HCT116 (cell line): ENCODE measurements at regions not wholly inside any gene's neighbourhood (a gene's known extent, or its start where the extent isn't known, plus 50 kb on each side); places are given as distances from the start of the nearest gene placed in this dataset.

Experiments
- ATAC-seq: fragments of 200-7000 bp; cut with Tn5 transposase; 2 replicates; pipeline ENCODE4 v1.9.1; 2020; ENCODE audit warnings: mild to moderate bottlenecking, moderate library complexity
- BruUV-seq: library from RNA; stranded (reverse); fragments of 400-500 nt; replicated peaks from 2 replicates; lab custom pipeline; 2021; lab: Mats Ljungman, UMichigan
- CTCF ChIA-PET: fragments of 300-600 bp; sonication (Branson Sonifier 250); formaldehyde crosslinking; loops from one replicate; lab custom pipeline; 2021; ENCODE audit warnings: antibody characterized with exemption; lab: Charles Lee
- POLR2A ChIA-PET: fragments of 300-600, 350-600 bp; sonication (Branson Sonifier 250); formaldehyde crosslinking; loops from one replicate; lab custom pipeline; 2021; ENCODE audit warnings: antibody characterized with exemption; lab: Charles Lee
- RAD21 ChIA-PET, 2 experiments: fragments of 300-600 bp; sonication (Branson Sonifier 250); formaldehyde crosslinking; loops; one replicate each; lab custom pipeline; 2023; ENCODE audit warnings: low total read pairs in 2 of 2; ENCODE audit not compliant: uncharacterized antibody in 2 of 2, unreplicated experiment in 2 of 2, low non-redundant PET in 1 of 2; lab: Charles Lee
- DNase-seq: peaks from one replicate; pipeline ENCODE4 v3.0.0-alpha.2; 2010; ENCODE audit warnings: low read depth, low spot score
- H2AFZ ChIP-seq: fragments of 200-600 bp; shearing (Covaris generic), sonication (generic); 2 replicates; pipeline ENCODE4 v1.6.1; 2017; ENCODE audit warnings: low read depth, mixed run types, mixed read lengths, antibody characterized with exemption, low read length; ENCODE audit not compliant: poor library complexity, severe bottlenecking
- H3K27ac ChIP-seq: 2 replicates; pipeline ENCODE4 v1.5.1; 2012; ENCODE audit warnings: low read depth, low read length
- H3K27me3 ChIP-seq: fragments of 200-600 bp; sonication (generic); 2 replicates; pipeline ENCODE4 v1.6.1; 2016; ENCODE audit warnings: mixed run types, low read length, mixed read lengths; ENCODE audit not compliant: insufficient read depth
- H3K36me3 ChIP-seq, 2 experiments: fragments of 200-500 bp in 1 of 2; fragments of 200-600 bp in 1 of 2; sonication (Bioruptor generic) in 1 of 2; sonication (generic) in 1 of 2; 2 replicates each; pipeline versions ENCODE4 v1.5.1 to v1.6.1; 2014 to 2016; ENCODE audit warnings: low read length in 2 of 2, inconsistent platforms in 1 of 2, mixed read lengths in 1 of 2, mixed run types in 1 of 2; ENCODE audit not compliant: insufficient read depth in 2 of 2, control insufficient read depth in 1 of 2
- H3K4me1 ChIP-seq, 2 experiments: fragments of 200-600 bp in 1 of 2; sonication (generic) in 1 of 2; 2 replicates each; pipeline versions ENCODE4 v1.5.1 to v1.6.1; 2012 to 2017; ENCODE audit warnings: low read length in 2 of 2, inconsistent platforms in 1 of 2, mild to moderate bottlenecking in 1 of 2, mixed read lengths in 1 of 2, mixed run types in 1 of 2, moderate library complexity in 1 of 2; ENCODE audit not compliant: insufficient read depth in 2 of 2, control insufficient read depth in 1 of 2
- H3K4me2 ChIP-seq: fragments of 200-600 bp; sonication (generic); 2 replicates; pipeline ENCODE4 v1.6.1; 2017; ENCODE audit warnings: mixed run types, low read length, mixed read lengths
- H3K4me3 ChIP-seq, 2 experiments: fragments of 200-600 bp in 1 of 2; sonication (generic) in 1 of 2; replicated peaks in 1 of 2; 2 replicates each; pipeline ENCODE4 v1.5.1; 2011 to 2016; ENCODE audit warnings: low read length in 2 of 2, control low read depth in 1 of 2, low read depth in 1 of 2, mild to moderate bottlenecking in 1 of 2, mixed read lengths in 1 of 2, mixed run types in 1 of 2
- H3K79me2 ChIP-seq: fragments of 200-600 bp; sonication (generic); 2 replicates; pipeline ENCODE4 v1.6.1; 2017; ENCODE audit warnings: mild to moderate bottlenecking, mixed run types, low read length, moderate library complexity, mixed read lengths; ENCODE audit not compliant: insufficient read depth
- H3K9ac ChIP-seq: fragments of 200-600 bp; sonication (generic); 2 replicates; pipeline ENCODE4 v1.6.1; 2016; ENCODE audit warnings: low read length, mixed read lengths
- H3K9me2 ChIP-seq: fragments of 200-600 bp; sonication (generic), shearing (Covaris generic); 2 replicates; pipeline ENCODE4 v1.6.1; 2017; ENCODE audit warnings: mixed run types, mild to moderate bottlenecking, moderate library complexity; ENCODE audit not compliant: insufficient read depth
- H3K9me3 ChIP-seq, 2 experiments: fragments of 200-500 bp in 1 of 2; fragments of 200-600 bp in 1 of 2; sonication (Bioruptor generic) in 1 of 2; sonication (generic) in 1 of 2; 2 replicates each; pipeline ENCODE4 v1.6.1; 2014 to 2017; ENCODE audit warnings: low read length in 2 of 2, mixed read lengths in 2 of 2, inconsistent platforms in 1 of 2, low read depth in 1 of 2, mild to moderate bottlenecking in 1 of 2, mixed run types in 1 of 2, moderate library complexity in 1 of 2; ENCODE audit not compliant: control insufficient read depth in 1 of 2, insufficient read depth in 1 of 2
- H4K20me1 ChIP-seq: fragments of 200-600 bp; sonication (generic), shearing (Covaris generic); 2 replicates; pipeline ENCODE4 v1.6.1; 2017; ENCODE audit warnings: mixed run types, mild to moderate bottlenecking, moderate library complexity; ENCODE audit not compliant: insufficient read depth
- ATF3 ChIP-seq: IDR thresholded peaks from 2 replicates; pipeline ENCODE4 v1.6.1; 2012
- CBX3 ChIP-seq: IDR thresholded peaks from 2 replicates; pipeline ENCODE4 v1.6.1; 2012; ENCODE audit warnings: low read depth
- CEBPB ChIP-seq: IDR thresholded peaks from 2 replicates; pipeline ENCODE4 v1.6.1; 2012; ENCODE audit warnings: low read depth
- CTCF ChIP-seq, 3 experiments: fragments of 200-600 bp in 1 of 3; sonication (generic) in 1 of 3; IDR thresholded peaks in 2 of 3; conservative IDR thresholded peaks in 1 of 3; 2 replicates each; pipeline ENCODE4 v1.5.1; 2012 to 2017; ENCODE audit warnings: low read depth in 2 of 3, low read length in 2 of 3, antibody characterized with exemption in 1 of 3, borderline replicate concordance in 1 of 3, control low read depth in 1 of 3, mild to moderate bottlenecking in 1 of 3, mixed read lengths in 1 of 3, mixed run types in 1 of 3, moderate library complexity in 1 of 3; ENCODE audit not compliant: insufficient read depth in 1 of 3
- EGR1 ChIP-seq: IDR thresholded peaks from 2 replicates; pipeline ENCODE4 v1.6.1; 2012; ENCODE audit warnings: low read depth
- ELF1 ChIP-seq: IDR thresholded peaks from 2 replicates; pipeline ENCODE4 v1.6.1; 2012; ENCODE audit warnings: low read depth, borderline replicate concordance
- EZH2phosphoT487 ChIP-seq: fragments of 200-600 bp; IDR thresholded peaks from 2 replicates; pipeline ENCODE4 v1.6.1; 2018; ENCODE audit warnings: antibody characterized with exemption, borderline replicate concordance
- FOSL1 ChIP-seq: IDR thresholded peaks from 2 replicates; pipeline ENCODE4 v1.6.1; 2012; ENCODE audit warnings: low read depth
- JUND ChIP-seq: IDR thresholded peaks from 2 replicates; pipeline ENCODE4 v1.6.1; 2012
- POLR2AphosphoS5 ChIP-seq: IDR thresholded peaks from 2 replicates; pipeline ENCODE4 v1.6.1; 2011; ENCODE audit warnings: mild to moderate bottlenecking, low read depth, low read length, moderate library complexity
- REST ChIP-seq: IDR thresholded peaks from 2 replicates; pipeline ENCODE4 v1.6.1; 2012; ENCODE audit warnings: low read depth
- SIN3A ChIP-seq: IDR thresholded peaks from 2 replicates; pipeline ENCODE4 v1.6.1; 2012; ENCODE audit warnings: low read depth
- SRF ChIP-seq: IDR thresholded peaks from 2 replicates; pipeline ENCODE4 v1.6.1; 2012; ENCODE audit warnings: low read depth
- YY1 ChIP-seq: IDR thresholded peaks from 2 replicates; pipeline ENCODE4 v1.6.1; 2011; ENCODE audit warnings: low read length, low read depth, moderate library complexity, mild to moderate bottlenecking; ENCODE audit not compliant: insufficient replicate concordance; ENCODE audit errors: extremely low read depth
- ZBTB33 ChIP-seq: IDR thresholded peaks from 2 replicates; pipeline ENCODE4 v1.6.1; 2011; ENCODE audit warnings: mild to moderate bottlenecking, low read length, moderate library complexity; ENCODE audit not compliant: insufficient replicate concordance; ENCODE audit errors: extremely low read depth
- ZFX ChIP-seq: fragments of 450-650 bp; IDR thresholded peaks from 2 replicates; pipeline ENCODE4 v1.6.1; 2017
- ZNF274 ChIP-seq: fragments of 200-500 bp; sonication (Bioruptor generic); IDR thresholded peaks from 2 replicates; pipeline ENCODE4 v1.6.1; 2014; ENCODE audit warnings: mild to moderate bottlenecking, low read depth, low read length, inconsistent platforms
- intact Hi-C: fragments of 100-400 bp; cut with micrococcal nuclease; formaldehyde crosslinking; loops from 2 replicates; pipeline ENCODE4 v1.10.0; 2022

- H3K4me3 ChIP-seq: no peak overlapping the region
- no peak overlapping the region for H3K27ac ChIP-seq
- ChIA-PET CTCF (no interaction called here), RAD21 (no interaction called here)
- no peaks in the 10 kb centered on the region for H3K79me2 ChIP-seq
- H3K4me1 ChIP-seq: no peaks in the 10 kb centered on the region
- TF ChIP-seq CBX3: no peak
- TF ChIP-seq ZNF274: no peak
- no peak for TF ChIP-seq ZBTB33
- no peak for TF ChIP-seq ELF1
- TF ChIP-seq ATF3: no peak
- no peak for TF ChIP-seq SIN3A
- TF ChIP-seq EGR1: no peak
- TF ChIP-seq ZFX: no peak
- no peak for TF ChIP-seq FOSL1
- no peak for TF ChIP-seq EZH2phosphoT487
- no peak for TF ChIP-seq POLR2AphosphoS5
- no peak for TF ChIP-seq CTCF (IDR thresholded peaks at IDR 0.05 in 2 of 3, conservative IDR thresholded peaks at IDR 0.05 in 1 of 3; ENCODE audit: borderline replicate concordance in 1 of 3, insufficient read depth in 1 of 3, low read depth in 2 of 3, low read length in 2 of 3)
- TF ChIP-seq YY1: no peak
- no peak for TF ChIP-seq JUND
- no peak for TF ChIP-seq REST
- TF ChIP-seq CEBPB: no peak
- no peak for TF ChIP-seq SRF
- TF ChIP-seq, all 23 proteins: peak for 0
- Histone ChIP-seq H3K27me3 (no peaks in the 10 kb centered on the region), H4K20me1 (no peaks in the 10 kb centered on the region), H3K9ac (no peak overlapping the region), H3K36me3 (no peaks in the 10 kb centered on the region), H3K4me2 (no peak overlapping the region), H3K9me2 (no peaks in the 10 kb centered on the region), H3K9me3 (peaks cover 0 to 4% of the 10 kb centered on the region in 2 experiments; a peak in 2 of 4 replicates), H2AFZ (no peak overlapping the region)
- no peak for ATAC-seq
- intact Hi-C loops: no loop called here
- no TSS peak for BruUV-seq
- POLR2A ChIA-PET: no interaction called here
- DNase-seq: no peak
Measured at GRCh38 chr2:35468245-35468644, 887.3 kb upstream of the CRIM1 start.
